ENCODE measurements at regions not wholly inside any gene's neighbourhood (a gene's known extent, or its start where the extent isn't known, plus 50 kb on each side); places are given as distances from the start of the nearest gene placed in this dataset.

- TF ChIP-seq CTCF (IDR thresholded peaks at IDR 0.05) (no peak), POLR2A (IDR thresholded peaks at IDR 0.05) (no peak)
Observed at GRCh38 chr5:162672061-162672460, 604.5 kb downstream of the GABRG2 start.

Measured in ovary (tissue), 3 donors.